ENCODE measurements at regions not wholly inside any gene's neighbourhood (a gene's known extent, or its start where the extent isn't known, plus 50 kb on each side); places are given as distances from the start of the nearest gene placed in this dataset.

GRCh38 chrX:13376857-13377549 is 57.1 kb upstream of the ATXN3L start:
- Histone ChIP-seq H3K4me1 (ENCODE audit: insufficient read depth, low read length) (no peaks in the 10 kb centered on the region), H3K4me3 (replicated peaks in 1 of 3; ENCODE audit: insufficient read depth in 1 of 3, low read depth in 2 of 3, low read length in 3 of 3) (no peak overlapping the region), H3K4me2 (ENCODE audit: low read depth, low read length) (no peak overlapping the region), H3K9me3 (ENCODE audit: low read length) (no peaks in the 10 kb centered on the region), H2AFZ (ENCODE audit: low read length) (no peak overlapping the region), H3K27ac (ENCODE audit: extremely low read length, insufficient read depth, low read length) (no peak overlapping the region), H3K36me3 (replicated peaks in 1 of 2; ENCODE audit: control insufficient read depth in 1 of 2, insufficient read depth in 2 of 2, low read length in 2 of 2) (no peaks in the 10 kb centered on the region), H4K20me1 (ENCODE audit: insufficient read depth, low read length) (no peaks in the 10 kb centered on the region), H3K79me2 (ENCODE audit: insufficient read depth, low read length) (no peaks in the 10 kb centered on the region), H3K27me3 (ENCODE audit: control insufficient read depth in 1 of 2, insufficient read depth in 2 of 2, low read length in 2 of 2) (no peaks in the 10 kb centered on the region), H3K9ac (ENCODE audit: insufficient read depth, low read depth, low read length) (no peak overlapping the region)
- 29% methylated on average over 8 of the region's 9 CpGs for WGBS (ENCODE audit: low lambda C conversion rate)
- intact Hi-C loops (cut with micrococcal nuclease; ENCODE audit: unreplicated experiment) (no loop called here), in situ Hi-C loops (cut with HindIII; ENCODE audit: extremely low pct_ligation_motif_present, low pct_unique_long_range_greater_than_20kb) (no loop called here)
- DNase-seq (ENCODE audit: low spot score), result no peak
- POLR2A ChIA-PET, result no interaction called here
- no TSS peak for BruUV-seq (replicated peaks)
- no peak for ATAC-seq
- no peak for FAIRE-seq
- CTCF ChIA-PET (ENCODE audit: low intra/inter-chr PET ratio, low total read pairs), result no interaction called here
- TF ChIP-seq, protein P1, sequence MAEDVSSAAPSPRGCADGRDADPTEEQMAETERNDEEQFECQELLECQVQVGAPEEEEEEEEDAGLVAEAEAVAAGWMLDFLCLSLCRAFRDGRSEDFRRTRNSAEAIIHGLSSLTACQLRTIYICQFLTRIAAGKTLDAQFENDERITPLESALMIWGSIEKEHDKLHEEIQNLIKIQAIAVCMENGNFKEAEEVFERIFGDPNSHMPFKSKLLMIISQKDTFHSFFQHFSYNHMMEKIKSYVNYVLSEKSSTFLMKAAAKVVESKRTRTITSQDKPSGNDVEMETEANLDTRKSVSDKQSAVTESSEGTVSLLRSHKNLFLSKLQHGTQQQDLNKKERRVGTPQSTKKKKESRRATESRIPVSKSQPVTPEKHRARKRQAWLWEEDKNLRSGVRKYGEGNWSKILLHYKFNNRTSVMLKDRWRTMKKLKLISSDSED (CRISPR knock-in tag; IDR thresholded peaks at IDR 0.05), result no peak
- TF ChIP-seq DR1 (CRISPR knock-in tag; IDR thresholded peaks at IDR 0.05) (no peak), PHB2 (IDR thresholded peaks at IDR 0.05; ENCODE audit: partially characterized antibody) (no peak), YEATS2 (CRISPR knock-in tag; IDR thresholded peaks at IDR 0.05; ENCODE audit: borderline replicate concordance) (no peak), JUND (CRISPR knock-in tag; IDR thresholded peaks at IDR 0.05) (no peak), ZFP1 (CRISPR knock-in tag; IDR thresholded peaks at IDR 0.05) (no peak), PLSCR1 (CRISPR knock-in tag; IDR thresholded peaks at IDR 0.05; ENCODE audit: borderline replicate concordance) (no peak), PAWR (CRISPR knock-in tag; IDR thresholded peaks at IDR 0.05; ENCODE audit: borderline replicate concordance) (no peak), ZNF678 (CRISPR knock-in tag; IDR thresholded peaks at IDR 0.05) (no peak), ZSCAN22 (CRISPR knock-in tag; IDR thresholded peaks at IDR 0.05) (no peak)
- TF ChIP-seq, protein P2, sequence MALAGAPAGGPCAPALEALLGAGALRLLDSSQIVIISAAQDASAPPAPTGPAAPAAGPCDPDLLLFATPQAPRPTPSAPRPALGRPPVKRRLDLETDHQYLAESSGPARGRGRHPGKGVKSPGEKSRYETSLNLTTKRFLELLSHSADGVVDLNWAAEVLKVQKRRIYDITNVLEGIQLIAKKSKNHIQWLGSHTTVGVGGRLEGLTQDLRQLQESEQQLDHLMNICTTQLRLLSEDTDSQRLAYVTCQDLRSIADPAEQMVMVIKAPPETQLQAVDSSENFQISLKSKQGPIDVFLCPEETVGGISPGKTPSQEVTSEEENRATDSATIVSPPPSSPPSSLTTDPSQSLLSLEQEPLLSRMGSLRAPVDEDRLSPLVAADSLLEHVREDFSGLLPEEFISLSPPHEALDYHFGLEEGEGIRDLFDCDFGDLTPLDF (CRISPR knock-in tag; IDR thresholded peaks at IDR 0.05), result no peak
- TF ChIP-seq, protein P3, sequence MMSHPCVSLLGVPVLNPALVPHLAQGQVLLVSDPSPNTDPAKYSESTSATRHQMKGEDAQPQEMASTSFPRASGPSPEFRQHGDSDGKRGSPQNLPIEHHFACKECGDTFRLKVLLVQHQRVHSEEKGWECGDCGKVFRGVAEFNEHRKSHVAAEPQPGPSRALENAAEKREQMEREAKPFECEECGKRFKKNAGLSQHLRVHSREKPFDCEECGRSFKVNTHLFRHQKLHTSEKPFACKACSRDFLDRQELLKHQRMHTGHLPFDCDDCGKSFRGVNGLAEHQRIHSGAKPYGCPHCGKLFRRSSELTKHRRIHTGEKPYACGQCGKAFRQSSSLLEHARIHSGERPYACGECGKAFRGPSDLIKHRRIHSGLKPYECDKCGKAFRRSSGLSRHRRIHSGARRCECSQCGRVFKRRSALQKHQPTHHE (CRISPR knock-in tag; IDR thresholded peaks at IDR 0.05; ENCODE audit: borderline replicate concordance), result no peak
- TF ChIP-seq, protein P4, sequence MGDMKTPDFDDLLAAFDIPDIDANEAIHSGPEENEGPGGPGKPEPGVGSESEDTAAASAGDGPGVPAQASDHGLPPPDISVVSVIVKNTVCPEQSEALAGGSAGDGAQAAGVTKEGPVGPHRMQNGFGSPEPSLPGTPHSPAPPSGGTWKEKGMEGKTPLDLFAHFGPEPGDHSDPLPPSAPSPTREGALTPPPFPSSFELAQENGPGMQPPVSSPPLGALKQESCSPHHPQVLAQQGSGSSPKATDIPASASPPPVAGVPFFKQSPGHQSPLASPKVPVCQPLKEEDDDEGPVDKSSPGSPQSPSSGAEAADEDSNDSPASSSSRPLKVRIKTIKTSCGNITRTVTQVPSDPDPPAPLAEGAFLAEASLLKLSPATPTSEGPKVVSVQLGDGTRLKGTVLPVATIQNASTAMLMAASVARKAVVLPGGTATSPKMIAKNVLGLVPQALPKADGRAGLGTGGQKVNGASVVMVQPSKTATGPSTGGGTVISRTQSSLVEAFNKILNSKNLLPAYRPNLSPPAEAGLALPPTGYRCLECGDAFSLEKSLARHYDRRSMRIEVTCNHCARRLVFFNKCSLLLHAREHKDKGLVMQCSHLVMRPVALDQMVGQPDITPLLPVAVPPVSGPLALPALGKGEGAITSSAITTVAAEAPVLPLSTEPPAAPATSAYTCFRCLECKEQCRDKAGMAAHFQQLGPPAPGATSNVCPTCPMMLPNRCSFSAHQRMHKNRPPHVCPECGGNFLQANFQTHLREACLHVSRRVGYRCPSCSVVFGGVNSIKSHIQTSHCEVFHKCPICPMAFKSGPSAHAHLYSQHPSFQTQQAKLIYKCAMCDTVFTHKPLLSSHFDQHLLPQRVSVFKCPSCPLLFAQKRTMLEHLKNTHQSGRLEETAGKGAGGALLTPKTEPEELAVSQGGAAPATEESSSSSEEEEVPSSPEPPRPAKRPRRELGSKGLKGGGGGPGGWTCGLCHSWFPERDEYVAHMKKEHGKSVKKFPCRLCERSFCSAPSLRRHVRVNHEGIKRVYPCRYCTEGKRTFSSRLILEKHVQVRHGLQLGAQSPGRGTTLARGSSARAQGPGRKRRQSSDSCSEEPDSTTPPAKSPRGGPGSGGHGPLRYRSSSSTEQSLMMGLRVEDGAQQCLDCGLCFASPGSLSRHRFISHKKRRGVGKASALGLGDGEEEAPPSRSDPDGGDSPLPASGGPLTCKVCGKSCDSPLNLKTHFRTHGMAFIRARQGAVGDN (CRISPR knock-in tag; IDR thresholded peaks at IDR 0.05), result no peak
- TF ChIP-seq, protein P5, sequence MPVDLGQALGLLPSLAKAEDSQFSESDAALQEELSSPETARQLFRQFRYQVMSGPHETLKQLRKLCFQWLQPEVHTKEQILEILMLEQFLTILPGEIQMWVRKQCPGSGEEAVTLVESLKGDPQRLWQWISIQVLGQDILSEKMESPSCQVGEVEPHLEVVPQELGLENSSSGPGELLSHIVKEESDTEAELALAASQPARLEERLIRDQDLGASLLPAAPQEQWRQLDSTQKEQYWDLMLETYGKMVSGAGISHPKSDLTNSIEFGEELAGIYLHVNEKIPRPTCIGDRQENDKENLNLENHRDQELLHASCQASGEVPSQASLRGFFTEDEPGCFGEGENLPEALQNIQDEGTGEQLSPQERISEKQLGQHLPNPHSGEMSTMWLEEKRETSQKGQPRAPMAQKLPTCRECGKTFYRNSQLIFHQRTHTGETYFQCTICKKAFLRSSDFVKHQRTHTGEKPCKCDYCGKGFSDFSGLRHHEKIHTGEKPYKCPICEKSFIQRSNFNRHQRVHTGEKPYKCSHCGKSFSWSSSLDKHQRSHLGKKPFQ (CRISPR knock-in tag; IDR thresholded peaks at IDR 0.05; ENCODE audit: insufficient replicate concordance), result no peak

All from HepG2 (cell line).